ENCODE measurements at regions not wholly inside any gene's neighbourhood (a gene's known extent, or its start where the extent isn't known, plus 50 kb on each side); places are given as distances from the start of the nearest gene placed in this dataset.

DNA sequence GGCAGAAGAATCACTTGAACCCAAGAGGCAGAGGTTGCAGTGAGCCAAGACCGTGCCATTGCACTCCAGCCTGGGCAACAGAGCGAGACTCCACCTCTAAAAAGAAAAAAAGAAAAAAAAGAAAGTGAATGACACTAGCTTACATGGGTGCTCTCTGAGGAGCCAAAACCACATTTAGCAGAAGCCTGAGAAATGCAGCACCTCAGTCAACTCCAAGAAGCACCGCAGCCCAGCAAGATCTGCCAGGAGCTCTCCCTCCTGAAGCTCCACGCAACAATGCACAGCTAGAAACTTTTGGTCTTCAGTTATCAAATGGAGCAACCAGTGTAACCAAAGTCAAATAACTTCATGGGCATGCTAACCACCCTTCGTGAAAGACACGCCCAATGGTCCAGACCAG lies 229.1 kb downstream of the SETD4 start:
- TF ChIP-seq, protein P1, sequence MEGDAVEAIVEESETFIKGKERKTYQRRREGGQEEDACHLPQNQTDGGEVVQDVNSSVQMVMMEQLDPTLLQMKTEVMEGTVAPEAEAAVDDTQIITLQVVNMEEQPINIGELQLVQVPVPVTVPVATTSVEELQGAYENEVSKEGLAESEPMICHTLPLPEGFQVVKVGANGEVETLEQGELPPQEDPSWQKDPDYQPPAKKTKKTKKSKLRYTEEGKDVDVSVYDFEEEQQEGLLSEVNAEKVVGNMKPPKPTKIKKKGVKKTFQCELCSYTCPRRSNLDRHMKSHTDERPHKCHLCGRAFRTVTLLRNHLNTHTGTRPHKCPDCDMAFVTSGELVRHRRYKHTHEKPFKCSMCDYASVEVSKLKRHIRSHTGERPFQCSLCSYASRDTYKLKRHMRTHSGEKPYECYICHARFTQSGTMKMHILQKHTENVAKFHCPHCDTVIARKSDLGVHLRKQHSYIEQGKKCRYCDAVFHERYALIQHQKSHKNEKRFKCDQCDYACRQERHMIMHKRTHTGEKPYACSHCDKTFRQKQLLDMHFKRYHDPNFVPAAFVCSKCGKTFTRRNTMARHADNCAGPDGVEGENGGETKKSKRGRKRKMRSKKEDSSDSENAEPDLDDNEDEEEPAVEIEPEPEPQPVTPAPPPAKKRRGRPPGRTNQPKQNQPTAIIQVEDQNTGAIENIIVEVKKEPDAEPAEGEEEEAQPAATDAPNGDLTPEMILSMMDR (IDR thresholded peaks at IDR 0.05; ENCODE audit: extremely low read depth in 1 of 2, insufficient read depth in 1 of 2, low read depth in 1 of 2, low read length in 2 of 2) = no peak
- no peak for TF ChIP-seq FOS (IDR thresholded peaks at IDR 0.05; ENCODE audit: borderline replicate concordance, insufficient read depth, low read length)
- no peak for TF ChIP-seq POLR2A (IDR thresholded peaks at IDR 0.05; ENCODE audit: low read depth, low read length)
- TF ChIP-seq EZH2 (IDR thresholded peaks at IDR 0.05; ENCODE audit: borderline replicate concordance, low read depth, low read length, severe bottlenecking) = no peak
- TF ChIP-seq POLR2AphosphoS5 (IDR thresholded peaks at IDR 0.05; ENCODE audit: insufficient read depth, low read depth, low read length) = no peak
- TF ChIP-seq, protein P2, sequence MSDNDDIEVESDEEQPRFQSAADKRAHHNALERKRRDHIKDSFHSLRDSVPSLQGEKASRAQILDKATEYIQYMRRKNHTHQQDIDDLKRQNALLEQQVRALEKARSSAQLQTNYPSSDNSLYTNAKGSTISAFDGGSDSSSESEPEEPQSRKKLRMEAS (IDR thresholded peaks at IDR 0.05; ENCODE audit: insufficient read depth, insufficient read length) = no peak
- TF ChIP-seq JUN (IDR thresholded peaks at IDR 0.05; ENCODE audit: borderline replicate concordance, insufficient read depth, insufficient read length, low read depth) = no peak
- no peak for TF ChIP-seq GATA2 (IDR thresholded peaks at IDR 0.05; ENCODE audit: insufficient read depth, insufficient read length, low read depth, low read length)
- no peak for TF ChIP-seq MYC (IDR thresholded peaks at IDR 0.05; ENCODE audit: low read depth, low read length)

All from endothelial cell of umbilical vein (primary cell).